Activated naive CD8-positive, alpha-beta T cell treated with anti-CD3 and anti-CD28 coated beads, Interleukin-2, amount 50 U/mL, for 16 hours (primary cell): ENCODE measurements at regions not wholly inside any gene's neighbourhood (a gene's known extent, or its start where the extent isn't known, plus 50 kb on each side); places are given as distances from the start of the nearest gene placed in this dataset.

Experiments used
- DNase-seq: peaks from one replicate; pipeline ENCODE4 v3.0.0-alpha.2; 2020; ENCODE audit warnings: low read depth, low spot score

- no peak for DNase-seq
Measured at GRCh38 chr16:66315210-66315825, 51.2 kb upstream of the CDH5 start.

GRCh38 chr16:66311306-66311705, 55.2 kb upstream of the CDH5 start:
- no peak for DNase-seq

GRCh38 chr16:66309215-66309807, 57.2 kb upstream of the CDH5 start:
- DNase-seq, result no peak

GRCh38 chr16:66308096-66308495, 58.4 kb upstream of the CDH5 start:
- DNase-seq, result no peak

GRCh38 chr16:66306366-66307150, 59.9 kb upstream of the CDH5 start:
- DNase-seq, result no peak

- DNase-seq, result no peak
Measured at GRCh38 chr16:66304961-66305360, 61.5 kb upstream of the CDH5 start.

- no peak for DNase-seq
Measured at GRCh38 chr16:66304151-66304550, 62.3 kb upstream of the CDH5 start.

GRCh38 chr16:66300501-66300900, 66.0 kb upstream of the CDH5 start:
- DNase-seq, result no peak

- DNase-seq, result no peak
Measured at GRCh38 chr16:66300037-66300436, 66.5 kb upstream of the CDH5 start.

- no peak for DNase-seq
Measured at GRCh38 chr16:66299349-66299748, 67.1 kb upstream of the CDH5 start.

GRCh38 chr16:66298571-66299120, 67.8 kb upstream of the CDH5 start:
- no peak for DNase-seq

- no peak for DNase-seq
Measured at GRCh38 chr16:66298006-66298405, 68.5 kb upstream of the CDH5 start.

- no peak for DNase-seq
Measured at GRCh38 chr16:66296591-66296990, 69.9 kb upstream of the CDH5 start.

- DNase-seq, result no peak
Measured at GRCh38 chr16:66295761-66296546, 70.5 kb upstream of the CDH5 start.

- no peak for DNase-seq
Measured at GRCh38 chr16:66295213-66295612, 71.3 kb upstream of the CDH5 start.

GRCh38 chr16:66294507-66294906, 72.0 kb upstream of the CDH5 start:
- DNase-seq, result no peak

- DNase-seq, result no peak
Measured at GRCh38 chr16:66293932-66294331, 72.6 kb upstream of the CDH5 start.

GRCh38 chr16:66293207-66293735, 73.2 kb upstream of the CDH5 start:
- DNase-seq, result no peak

- no peak for DNase-seq
Measured at GRCh38 chr16:66292241-66292935, 74.1 kb upstream of the CDH5 start.

- no peak for DNase-seq
Measured at GRCh38 chr16:66291833-66292232, 74.7 kb upstream of the CDH5 start.

- no peak for DNase-seq
Measured at GRCh38 chr16:66290431-66290830, 76.1 kb upstream of the CDH5 start.
